ENCODE measurements at regions not wholly inside any gene's neighbourhood (a gene's known extent, or its start where the extent isn't known, plus 50 kb on each side); places are given as distances from the start of the nearest gene placed in this dataset.
A peak's percentile ranks its signal among the peaks of the same experiment; 100 is the strongest.

- TF ChIP-seq CTCF (IDR thresholded peaks at IDR 0.05; ENCODE audit: insufficient read depth, low read length, poor library complexity, severe bottlenecking) = no peak
- Histone ChIP-seq H3K36me3 (ENCODE audit: control insufficient read depth, insufficient read depth, low read length) (no peaks in the 10 kb centered on the region), H3K4me3 (ENCODE audit: low read depth, low read length) (no peak overlapping the region), H3K27me3 (ENCODE audit: control insufficient read depth, insufficient read depth, low read length) (no peaks in the 10 kb centered on the region)
- no peak for DNase-seq (ENCODE audit: low read depth)
Observed at GRCh38 chr11:82024760-82025159, 708.9 kb downstream of the FAM181B start.

GRCh38 chr11:82012276-82012675, 721.4 kb downstream of the FAM181B start:
- H3K27me3 ChIP-seq (ENCODE audit: control insufficient read depth, insufficient read depth, low read length) = no peaks in the 10 kb centered on the region
- peak; percentile 44 for DNase-seq (ENCODE audit: low read depth)
- no peaks in the 10 kb centered on the region for H3K36me3 ChIP-seq (ENCODE audit: control insufficient read depth, insufficient read depth, low read length)
- no peak for TF ChIP-seq CTCF (IDR thresholded peaks at IDR 0.05; ENCODE audit: insufficient read depth, low read length, poor library complexity, severe bottlenecking)
- H3K4me3 ChIP-seq (ENCODE audit: low read depth, low read length) = no peak overlapping the region

GRCh38 chr11:82009133-82009532, 724.5 kb downstream of the FAM181B start:
- H3K27me3 ChIP-seq (ENCODE audit: control insufficient read depth, insufficient read depth, low read length) = no peaks in the 10 kb centered on the region
- TF ChIP-seq CTCF (IDR thresholded peaks at IDR 0.05; ENCODE audit: insufficient read depth, low read length, poor library complexity, severe bottlenecking) = no peak
- no peak for DNase-seq (ENCODE audit: low read depth)
- H3K4me3 ChIP-seq (ENCODE audit: low read depth, low read length) = no peak overlapping the region
- no peaks in the 10 kb centered on the region for H3K36me3 ChIP-seq (ENCODE audit: control insufficient read depth, insufficient read depth, low read length)

GRCh38 chr11:82007521-82007920, 726.1 kb downstream of the FAM181B start:
- DNase-seq (ENCODE audit: low read depth) = no peak
- no peaks in the 10 kb centered on the region for H3K36me3 ChIP-seq (ENCODE audit: control insufficient read depth, insufficient read depth, low read length)
- no peak for TF ChIP-seq CTCF (IDR thresholded peaks at IDR 0.05; ENCODE audit: insufficient read depth, low read length, poor library complexity, severe bottlenecking)
- H3K27me3 ChIP-seq (ENCODE audit: control insufficient read depth, insufficient read depth, low read length) = no peaks in the 10 kb centered on the region
- H3K4me3 ChIP-seq (ENCODE audit: low read depth, low read length) = no peak overlapping the region

- no peak for DNase-seq (ENCODE audit: low read depth)
- Histone ChIP-seq H3K36me3 (ENCODE audit: control insufficient read depth, insufficient read depth, low read length) (no peaks in the 10 kb centered on the region), H3K4me3 (ENCODE audit: low read depth, low read length) (no peak overlapping the region), H3K27me3 (ENCODE audit: control insufficient read depth, insufficient read depth, low read length) (no peaks in the 10 kb centered on the region)
- TF ChIP-seq CTCF (IDR thresholded peaks at IDR 0.05; ENCODE audit: insufficient read depth, low read length, poor library complexity, severe bottlenecking) = no peak
Observed at GRCh38 chr11:82004537-82005213, 729.0 kb downstream of the FAM181B start.
